HepG2 (cell line): ENCODE measurements at regions not wholly inside any gene's neighbourhood (a gene's known extent, or its start where the extent isn't known, plus 50 kb on each side); places are given as distances from the start of the nearest gene placed in this dataset.

ENCODE experiments used
- ATAC-seq: fragments of 200-7000 bp; cut with Tn5 transposase; 3 replicates; pipeline ENCODE4 v1.9.1; 2020; ENCODE audit warnings: mild to moderate bottlenecking, moderate library complexity
- BruUV-seq: library from RNA; stranded (reverse); fragments of 400-500 nt; replicated peaks from 2 replicates; lab custom pipeline; 2021; lab: Mats Ljungman, UMichigan
- CTCF ChIA-PET: fragments of 300-600 bp; formaldehyde crosslinking; extraction: SDS; loops from one replicate; lab custom pipeline; 2021; ENCODE audit warnings: low total read pairs, inconsistent platforms, low intra/inter-chr PET ratio; lab: Yijun Ruan, JAX
- POLR2A ChIA-PET: fragments of 350-600 bp; sonication (Branson Sonifier 250); formaldehyde crosslinking; loops from one replicate; lab custom pipeline; 2020; ENCODE audit warnings: antibody characterized with exemption, inconsistent platforms; lab: Yijun Ruan, JAX
- DNase-seq: peaks from one replicate; pipeline ENCODE4 v3.0.0-alpha.2; 2015; ENCODE audit warnings: low spot score
- FAIRE-seq: peaks from 3 replicates; lab custom pipeline; 2011; peaks lifted over from hg19 to GRCh38; lab: Jason Lieb, UNC
- H2AFZ ChIP-seq: one replicate; pipeline ENCODE4 v1.6.1; 2011; ENCODE audit warnings: low read length, inconsistent platforms
- H3K27ac ChIP-seq: fragments of 300-600 bp; 3 replicates; pipeline ENCODE4 v1.8.0; 2011; ENCODE audit warnings: mixed run types, mild to moderate bottlenecking, mixed read lengths, low read length, inconsistent platforms; ENCODE audit not compliant: insufficient read depth; ENCODE audit errors: extremely low read length
- H3K27me3 ChIP-seq, 2 experiments: fragments of 200-600 bp in 1 of 2; 2 replicates in 1 of 2; 3 replicates in 1 of 2; pipeline versions ENCODE4 v1.6.0 to v1.8.0; 2011; ENCODE audit warnings: low read length in 2 of 2, mild to moderate bottlenecking in 2 of 2, moderate library complexity in 2 of 2, inconsistent platforms in 1 of 2; ENCODE audit not compliant: insufficient read depth in 2 of 2, control insufficient read depth in 1 of 2
- H3K36me3 ChIP-seq, 2 experiments: fragments of 200-600 bp in 1 of 2; replicated peaks in 1 of 2; 2 replicates in 1 of 2; 3 replicates in 1 of 2; pipeline versions ENCODE4 v1.5.1 to v1.8.0; 2011; ENCODE audit warnings: low read length in 2 of 2, inconsistent platforms in 1 of 2; ENCODE audit not compliant: insufficient read depth in 2 of 2, control insufficient read depth in 1 of 2
- H3K4me1 ChIP-seq: 2 replicates; pipeline ENCODE4 v1.5.1; 2012; ENCODE audit warnings: low read length, inconsistent platforms; ENCODE audit not compliant: insufficient read depth
- H3K4me2 ChIP-seq: 2 replicates; pipeline ENCODE4 v1.6.0; 2011; ENCODE audit warnings: low read depth, low read length, inconsistent platforms
- H3K4me3 ChIP-seq, 3 experiments: fragments of 200-600 bp in 1 of 3; sonication (generic), shearing (Covaris generic) in 1 of 3; replicated peaks in 1 of 3; 2 replicates each; pipeline ENCODE4 v1.5.1; 2011 to 2016; ENCODE audit warnings: low read length in 3 of 3, inconsistent platforms in 2 of 3, low read depth in 2 of 3, mild to moderate bottlenecking in 2 of 3, control low read depth in 1 of 3, mixed read lengths in 1 of 3; ENCODE audit not compliant: insufficient read depth in 1 of 3
- H3K79me2 ChIP-seq: one replicate; pipeline ENCODE4 v1.6.1; 2011; ENCODE audit warnings: low read length, inconsistent platforms; ENCODE audit not compliant: insufficient read depth
- H3K9ac ChIP-seq: 2 replicates; pipeline ENCODE4 v1.6.0; 2011; ENCODE audit warnings: mild to moderate bottlenecking, low read depth, low read length, inconsistent platforms; ENCODE audit not compliant: insufficient read depth
- H3K9me3 ChIP-seq: 2 replicates; pipeline ENCODE4 v1.5.1; 2012; ENCODE audit warnings: mild to moderate bottlenecking, low read length
- H4K20me1 ChIP-seq: 2 replicates; pipeline ENCODE4 v1.6.0; 2011; ENCODE audit warnings: inconsistent platforms, mild to moderate bottlenecking, low read length, moderate library complexity; ENCODE audit not compliant: insufficient read depth
- ZNF75D ChIP-seq: sonication (generic); formaldehyde crosslinking; IDR thresholded peaks from 2 replicates; pipeline ENCODE4 v1.8.1; 2023; ENCODE audit warnings: missing genetic modification reagents, mild to moderate bottlenecking, borderline replicate concordance
- ZSCAN30 ChIP-seq: sonication (generic); formaldehyde crosslinking; IDR thresholded peaks from 2 replicates; pipeline ENCODE4 v1.5.0; 2020; ENCODE audit warnings: mild to moderate bottlenecking, missing genetic modification reagents
- WGBS: methylation state at CpG from one replicate; pipeline ENCODE4 v1.1.6; 2017; ENCODE audit warnings: low lambda C conversion rate; 5-methylcytosine and 5-hydroxymethylcytosine counted together
- in situ Hi-C: cut with HindIII; loops from 2 replicates; pipeline ENCODE4 v1.10.0; 2017; ENCODE audit warnings: low pct_unique_long_range_greater_than_20kb; ENCODE audit not compliant: extremely low pct_ligation_motif_present
- intact Hi-C: fragments of 100-400 bp; cut with micrococcal nuclease; formaldehyde crosslinking; loops from one replicate; pipeline ENCODE4 v1.10.0; 2022; ENCODE audit not compliant: unreplicated experiment
- TF ChIP-seq, protein P1 (sequence below): sonication (generic); formaldehyde crosslinking; IDR thresholded peaks from 2 replicates; pipeline ENCODE4 v1.5.1; 2020; ENCODE audit warnings: missing genetic modification reagents, mild to moderate bottlenecking, borderline replicate concordance
- TF ChIP-seq, protein P2 (sequence below): sonication (generic); formaldehyde crosslinking; IDR thresholded peaks from 2 replicates; pipeline ENCODE4 v1.8.0; 2022; ENCODE audit warnings: mild to moderate bottlenecking, missing genetic modification reagents, borderline replicate concordance
- TF ChIP-seq, protein P3 (sequence below): sonication (generic); formaldehyde crosslinking; IDR thresholded peaks from 2 replicates; pipeline ENCODE4 v1.4.0; 2020; ENCODE audit warnings: missing genetic modification reagents, mild to moderate bottlenecking, borderline replicate concordance

DNA sequence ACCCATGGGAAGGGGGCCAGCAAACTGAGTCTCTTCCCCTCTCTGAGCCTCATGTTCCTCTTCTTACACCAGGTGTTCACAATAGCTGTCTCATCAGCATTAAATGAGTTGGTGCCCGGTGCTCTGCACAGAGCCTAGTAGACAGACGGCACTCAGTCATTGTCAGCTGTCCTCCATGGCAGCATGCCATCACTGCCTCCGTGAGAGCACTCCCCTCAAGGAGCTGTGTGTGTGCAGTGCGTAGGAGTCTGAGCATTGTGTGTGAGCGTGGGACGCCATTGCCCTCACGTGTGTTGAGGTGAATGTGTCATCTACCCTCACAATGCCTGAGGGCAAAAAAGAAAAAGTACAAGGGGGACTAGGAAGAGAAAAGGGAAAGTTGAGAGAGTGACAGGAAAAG is 536.5 kb downstream of the CDK5RAP2 start:
- no peaks in the 10 kb centered on the region for H3K9me3 ChIP-seq
- ATAC-seq = no peak
- CTCF ChIA-PET = no interaction called here
- no peak for FAIRE-seq
- BruUV-seq = no TSS peak
- 34% methylated on average over 7 of the region's 7 CpGs for WGBS
- no peak for DNase-seq
- no peak overlapping the region for H3K9ac ChIP-seq
- no peak overlapping the region for H3K27ac ChIP-seq
- in situ Hi-C loops = no loop called here
- no peaks in the 10 kb centered on the region for H3K36me3 ChIP-seq
- intact Hi-C loops = no loop called here
- H2AFZ ChIP-seq = no peak overlapping the region
- peaks cover 0 to 2% of the 10 kb centered on the region in 2 experiments; a peak in 1 of 5 replicates for H3K27me3 ChIP-seq
- no peak overlapping the region for H3K4me2 ChIP-seq
- no peaks in the 10 kb centered on the region for H3K4me1 ChIP-seq
- TF ChIP-seq, protein P1, sequence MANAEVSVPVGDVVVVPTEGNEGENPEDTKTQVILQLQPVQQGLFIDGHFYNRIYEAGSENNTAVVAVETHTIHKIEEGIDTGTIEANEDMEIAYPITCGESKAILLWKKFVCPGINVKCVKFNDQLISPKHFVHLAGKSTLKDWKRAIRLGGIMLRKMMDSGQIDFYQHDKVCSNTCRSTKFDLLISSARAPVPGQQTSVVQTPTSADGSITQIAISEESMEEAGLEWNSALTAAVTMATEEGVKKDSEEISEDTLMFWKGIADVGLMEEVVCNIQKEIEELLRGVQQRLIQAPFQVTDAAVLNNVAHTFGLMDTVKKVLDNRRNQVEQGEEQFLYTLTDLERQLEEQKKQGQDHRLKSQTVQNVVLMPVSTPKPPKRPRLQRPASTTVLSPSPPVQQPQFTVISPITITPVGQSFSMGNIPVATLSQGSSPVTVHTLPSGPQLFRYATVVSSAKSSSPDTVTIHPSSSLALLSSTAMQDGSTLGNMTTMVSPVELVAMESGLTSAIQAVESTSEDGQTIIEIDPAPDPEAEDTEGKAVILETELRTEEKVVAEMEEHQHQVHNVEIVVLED = no peak
- TF ChIP-seq, protein P2, sequence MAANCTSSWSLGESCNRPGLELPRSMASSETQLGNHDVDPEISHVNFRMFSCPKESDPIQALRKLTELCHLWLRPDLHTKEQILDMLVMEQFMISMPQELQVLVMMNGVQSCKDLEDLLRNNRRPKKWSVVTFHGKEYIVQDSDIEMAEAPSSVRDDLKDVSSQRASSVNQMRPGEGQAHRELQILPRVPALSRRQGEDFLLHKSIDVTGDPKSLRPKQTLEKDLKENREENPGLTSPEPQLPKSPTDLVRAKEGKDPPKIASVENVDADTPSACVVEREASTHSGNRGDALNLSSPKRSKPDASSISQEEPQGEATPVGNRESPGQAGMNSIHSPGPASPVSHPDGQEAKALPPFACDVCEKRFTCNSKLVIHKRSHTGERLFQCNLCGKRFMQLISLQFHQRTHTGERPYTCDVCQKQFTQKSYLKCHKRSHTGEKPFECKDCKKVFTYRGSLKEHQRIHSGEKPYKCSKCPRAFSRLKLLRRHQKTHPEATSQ (CRISPR knock-in tag) = no peak
- TF ChIP-seq ZSCAN30 = no peak
- TF ChIP-seq, protein P3, sequence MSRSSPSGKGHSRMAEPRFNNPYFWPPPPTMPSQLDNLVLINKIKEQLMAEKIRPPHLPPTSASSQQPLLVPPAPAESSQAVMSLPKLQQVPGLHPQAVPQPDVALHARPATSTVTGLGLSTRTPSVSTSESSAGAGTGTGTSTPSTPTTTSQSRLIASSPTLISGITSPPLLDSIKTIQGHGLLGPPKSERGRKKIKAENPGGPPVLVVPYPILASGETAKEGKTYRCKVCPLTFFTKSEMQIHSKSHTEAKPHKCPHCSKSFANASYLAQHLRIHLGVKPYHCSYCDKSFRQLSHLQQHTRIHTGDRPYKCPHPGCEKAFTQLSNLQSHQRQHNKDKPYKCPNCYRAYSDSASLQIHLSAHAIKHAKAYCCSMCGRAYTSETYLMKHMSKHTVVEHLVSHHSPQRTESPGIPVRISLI = no peak
- no peak for TF ChIP-seq ZNF75D
- POLR2A ChIA-PET = no interaction called here
- H4K20me1 ChIP-seq = no peaks in the 10 kb centered on the region
- no peak overlapping the region for H3K4me3 ChIP-seq
- H3K79me2 ChIP-seq = no peaks in the 10 kb centered on the region
